ENCODE measurements at regions not wholly inside any gene's neighbourhood (a gene's known extent, or its start where the extent isn't known, plus 50 kb on each side); places are given as distances from the start of the nearest gene placed in this dataset.

DNA sequence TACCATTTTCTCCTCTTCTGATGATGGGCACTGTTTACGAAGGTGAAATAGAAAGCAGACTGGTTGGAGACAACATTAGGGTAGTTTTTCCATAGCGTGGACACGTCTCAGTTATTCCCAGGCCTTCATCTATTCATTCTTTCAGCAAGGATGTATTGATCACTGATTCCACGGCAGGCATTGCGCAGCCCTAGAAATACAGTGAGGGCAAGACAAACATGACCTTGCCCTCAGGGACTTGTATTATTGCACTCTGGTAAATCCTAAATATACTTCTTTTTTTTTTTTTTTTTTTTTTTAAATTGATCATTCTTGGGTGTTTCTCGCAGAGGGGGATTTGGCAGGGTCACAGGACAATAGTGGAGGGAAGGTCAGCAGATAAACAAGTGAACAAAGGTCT lies 167.3 kb upstream of the SPRED2 start:
- TF ChIP-seq RAD21 (IDR thresholded peaks at IDR 0.05; ENCODE audit: low read length) (no peak), NRF1 (IDR thresholded peaks at IDR 0.05; ENCODE audit: low read depth, low read length) (no peak)
- TF ChIP-seq, protein P1, sequence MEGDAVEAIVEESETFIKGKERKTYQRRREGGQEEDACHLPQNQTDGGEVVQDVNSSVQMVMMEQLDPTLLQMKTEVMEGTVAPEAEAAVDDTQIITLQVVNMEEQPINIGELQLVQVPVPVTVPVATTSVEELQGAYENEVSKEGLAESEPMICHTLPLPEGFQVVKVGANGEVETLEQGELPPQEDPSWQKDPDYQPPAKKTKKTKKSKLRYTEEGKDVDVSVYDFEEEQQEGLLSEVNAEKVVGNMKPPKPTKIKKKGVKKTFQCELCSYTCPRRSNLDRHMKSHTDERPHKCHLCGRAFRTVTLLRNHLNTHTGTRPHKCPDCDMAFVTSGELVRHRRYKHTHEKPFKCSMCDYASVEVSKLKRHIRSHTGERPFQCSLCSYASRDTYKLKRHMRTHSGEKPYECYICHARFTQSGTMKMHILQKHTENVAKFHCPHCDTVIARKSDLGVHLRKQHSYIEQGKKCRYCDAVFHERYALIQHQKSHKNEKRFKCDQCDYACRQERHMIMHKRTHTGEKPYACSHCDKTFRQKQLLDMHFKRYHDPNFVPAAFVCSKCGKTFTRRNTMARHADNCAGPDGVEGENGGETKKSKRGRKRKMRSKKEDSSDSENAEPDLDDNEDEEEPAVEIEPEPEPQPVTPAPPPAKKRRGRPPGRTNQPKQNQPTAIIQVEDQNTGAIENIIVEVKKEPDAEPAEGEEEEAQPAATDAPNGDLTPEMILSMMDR (IDR thresholded peaks at IDR 0.05) = no peak
